ENCODE measurements at regions not wholly inside any gene's neighbourhood (a gene's known extent, or its start where the extent isn't known, plus 50 kb on each side); places are given as distances from the start of the nearest gene placed in this dataset.

DNA sequence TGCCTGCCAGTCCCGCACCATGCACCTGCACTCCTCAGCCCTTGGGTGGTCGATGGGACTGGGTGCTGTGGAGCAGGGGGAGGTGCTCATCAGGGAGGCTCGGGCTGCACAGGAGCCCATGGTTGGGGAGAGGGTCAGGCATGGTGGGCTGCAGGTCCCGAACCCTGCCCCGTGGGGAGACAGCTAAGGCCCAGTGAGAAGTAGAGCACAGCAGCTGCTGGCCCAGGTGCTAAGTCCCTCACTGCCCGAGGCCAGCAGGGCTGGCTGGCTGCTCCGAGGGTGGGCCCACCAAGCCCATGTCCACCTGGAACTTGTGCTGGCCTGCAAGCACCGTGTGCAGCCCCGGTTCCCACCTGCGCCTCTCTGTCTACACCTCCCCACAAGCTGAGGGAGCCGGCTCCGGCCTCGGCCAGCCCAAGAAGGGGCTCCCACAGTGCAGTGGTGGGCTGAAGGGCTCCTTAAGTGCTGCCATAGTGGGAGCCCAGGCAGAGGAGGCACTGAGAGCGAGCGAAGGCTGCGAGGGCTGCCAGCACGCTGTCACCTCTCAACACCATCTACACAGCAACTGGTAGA lies 88.5 kb upstream of the ELAVL2 start:
- no peak for DNase-seq (ENCODE audit: low read depth)

DNA sequence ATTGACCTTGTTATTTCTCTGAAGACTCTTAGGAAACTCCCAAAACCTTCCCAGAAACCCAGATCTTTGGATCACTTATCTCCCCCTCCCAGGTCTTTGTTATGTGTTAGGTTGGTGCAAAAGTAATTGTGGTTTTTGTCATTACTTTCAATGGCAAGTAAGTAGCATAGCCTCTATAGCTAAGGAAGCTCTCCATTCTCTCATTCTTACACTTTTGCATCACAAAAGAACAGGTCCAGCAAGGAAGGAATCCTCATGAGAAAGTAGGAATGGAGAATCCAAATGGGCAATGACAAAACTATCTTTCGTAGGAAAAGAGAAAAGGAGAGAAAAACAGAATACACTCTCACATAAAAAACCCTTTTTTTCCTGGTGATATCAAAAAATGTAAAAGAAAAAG lies 81.3 kb upstream of the ELAVL2 start:
- DNase-seq (ENCODE audit: low read depth), result no peak

DNA sequence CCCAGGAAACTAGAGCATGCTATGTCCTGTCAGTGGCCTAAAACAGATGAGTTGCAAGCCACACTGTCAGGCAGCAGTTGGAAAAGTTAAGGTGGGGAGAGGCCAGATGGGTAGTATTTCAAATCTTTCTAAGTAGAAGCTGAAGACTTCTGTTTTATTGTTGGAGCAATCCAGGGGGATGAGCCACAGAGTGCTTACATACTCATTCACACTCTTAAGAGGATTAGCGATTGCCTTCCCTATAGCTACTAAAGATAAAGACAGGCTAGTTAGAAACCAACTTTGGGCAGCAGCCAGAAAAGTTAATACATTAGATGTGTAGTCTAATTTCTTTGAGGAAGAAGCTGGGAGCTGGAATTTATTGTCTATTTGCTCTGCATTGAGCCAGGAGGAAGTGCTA lies 61.7 kb upstream of the ELAVL2 start:
- DNase-seq (ENCODE audit: low read depth), result no peak

Data from iris pigment epithelial cell (primary cell).